MCF 10A (cell line): ENCODE measurements at regions not wholly inside any gene's neighbourhood (a gene's known extent, or its start where the extent isn't known, plus 50 kb on each side); places are given as distances from the start of the nearest gene placed in this dataset.
"Not testable (repeated sequence)": the region's sequence is repeated elsewhere in the genome, so short reads cannot be mapped to it uniquely, and the experiment has no call there.

Experiments used
- BruUV-seq: library from RNA; stranded (reverse); fragments of 400-500 nt; replicated peaks from 2 replicates; lab custom pipeline; 2021; lab: Mats Ljungman, UMichigan
- CTCF ChIA-PET: fragments of 300-600 bp; sonication (Branson Sonifier 250); formaldehyde crosslinking; extraction: SDS; loops from one replicate; lab custom pipeline; 2021; ENCODE audit warnings: antibody characterized with exemption, inconsistent platforms; lab: Yijun Ruan, JAX
- POLR2A ChIA-PET: fragments of 300-600, 350-650 bp; sonication (Branson Sonifier 250); formaldehyde crosslinking; extraction: SDS; loops from one replicate; lab custom pipeline; 2020; ENCODE audit warnings: antibody characterized with exemption, inconsistent platforms; lab: Yijun Ruan, JAX
- DNase-seq: peaks from one replicate; pipeline ENCODE4 v3.0.0-alpha.2; 2018; ENCODE audit not compliant: unreplicated experiment
- H3K27ac Mint-ChIP-seq: one replicate; pipeline ENCODE4 v1.8.0; 2022; ENCODE audit warnings: mild to moderate bottlenecking, low read depth, mixed read lengths; ENCODE audit not compliant: unreplicated experiment
- H3K27me3 Mint-ChIP-seq: one replicate; pipeline ENCODE4 v1.8.0; 2022; ENCODE audit warnings: mixed read lengths; ENCODE audit not compliant: insufficient read depth, unreplicated experiment
- H3K36me3 Mint-ChIP-seq: one replicate; pipeline ENCODE4 v1.8.0; 2022; ENCODE audit warnings: mild to moderate bottlenecking, moderate library complexity, mixed read lengths; ENCODE audit not compliant: insufficient read depth, unreplicated experiment
- H3K4me1 Mint-ChIP-seq: one replicate; pipeline ENCODE4 v1.8.0; 2022; ENCODE audit warnings: mixed read lengths; ENCODE audit not compliant: insufficient read depth, unreplicated experiment
- H3K4me3 Mint-ChIP-seq: one replicate; pipeline ENCODE4 v1.8.0; 2022; ENCODE audit warnings: mild to moderate bottlenecking, moderate library complexity, mixed read lengths; ENCODE audit not compliant: unreplicated experiment
- H3K9me3 Mint-ChIP-seq: one replicate; pipeline ENCODE4 v1.8.0; 2022; ENCODE audit warnings: mixed read lengths; ENCODE audit not compliant: unreplicated experiment
- intact Hi-C: fragments of 100-400 bp; cut with micrococcal nuclease; formaldehyde crosslinking; loops from 2 replicates; pipeline ENCODE4 v1.14.1; 2022
- TF ChIP-seq, protein P1 (sequence below): fragments of 200-600 bp; IDR thresholded peaks from one replicate; pipeline ENCODE4 v1.8.0; 2022; ENCODE audit warnings: antibody characterized with exemption, mild to moderate bottlenecking; ENCODE audit not compliant: unreplicated experiment

DNA sequence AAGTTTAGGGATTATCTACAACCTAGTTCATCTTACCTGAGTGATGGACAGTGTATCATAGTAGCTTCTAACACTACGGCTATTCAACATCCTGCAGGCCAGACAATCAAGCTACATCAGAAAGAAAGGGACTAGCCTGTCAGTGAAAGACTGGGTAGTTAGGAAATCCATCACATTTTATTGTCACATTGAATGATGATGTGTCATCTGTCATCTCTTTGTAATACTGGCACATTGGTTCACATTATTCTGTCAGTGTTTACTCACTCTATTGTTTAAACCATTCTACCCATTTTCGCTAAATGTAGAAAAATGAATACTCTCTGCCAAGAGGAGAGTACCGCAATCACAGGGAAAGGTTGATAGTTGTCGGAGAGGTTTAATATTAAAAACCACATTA is 1155.8 kb downstream of the TUSC7 start:
- ChIA-PET CTCF (no interaction called here), POLR2A (no interaction called here)
- Mint-ChIP-seq H3K4me3 (no peak overlapping the region), H3K36me3 (no peaks in the 10 kb centered on the region), H3K4me1 (peaks cover 10% of the 10 kb centered on the region), H3K9me3 (peaks cover 6% of the 10 kb centered on the region), H3K27ac (no peak overlapping the region), H3K27me3 (peaks cover 3% of the 10 kb centered on the region)
- no TSS peak for BruUV-seq
- DNase-seq: no peak
- intact Hi-C loops: no loop called here
- TF ChIP-seq, protein P1, sequence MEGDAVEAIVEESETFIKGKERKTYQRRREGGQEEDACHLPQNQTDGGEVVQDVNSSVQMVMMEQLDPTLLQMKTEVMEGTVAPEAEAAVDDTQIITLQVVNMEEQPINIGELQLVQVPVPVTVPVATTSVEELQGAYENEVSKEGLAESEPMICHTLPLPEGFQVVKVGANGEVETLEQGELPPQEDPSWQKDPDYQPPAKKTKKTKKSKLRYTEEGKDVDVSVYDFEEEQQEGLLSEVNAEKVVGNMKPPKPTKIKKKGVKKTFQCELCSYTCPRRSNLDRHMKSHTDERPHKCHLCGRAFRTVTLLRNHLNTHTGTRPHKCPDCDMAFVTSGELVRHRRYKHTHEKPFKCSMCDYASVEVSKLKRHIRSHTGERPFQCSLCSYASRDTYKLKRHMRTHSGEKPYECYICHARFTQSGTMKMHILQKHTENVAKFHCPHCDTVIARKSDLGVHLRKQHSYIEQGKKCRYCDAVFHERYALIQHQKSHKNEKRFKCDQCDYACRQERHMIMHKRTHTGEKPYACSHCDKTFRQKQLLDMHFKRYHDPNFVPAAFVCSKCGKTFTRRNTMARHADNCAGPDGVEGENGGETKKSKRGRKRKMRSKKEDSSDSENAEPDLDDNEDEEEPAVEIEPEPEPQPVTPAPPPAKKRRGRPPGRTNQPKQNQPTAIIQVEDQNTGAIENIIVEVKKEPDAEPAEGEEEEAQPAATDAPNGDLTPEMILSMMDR: no peak

DNA sequence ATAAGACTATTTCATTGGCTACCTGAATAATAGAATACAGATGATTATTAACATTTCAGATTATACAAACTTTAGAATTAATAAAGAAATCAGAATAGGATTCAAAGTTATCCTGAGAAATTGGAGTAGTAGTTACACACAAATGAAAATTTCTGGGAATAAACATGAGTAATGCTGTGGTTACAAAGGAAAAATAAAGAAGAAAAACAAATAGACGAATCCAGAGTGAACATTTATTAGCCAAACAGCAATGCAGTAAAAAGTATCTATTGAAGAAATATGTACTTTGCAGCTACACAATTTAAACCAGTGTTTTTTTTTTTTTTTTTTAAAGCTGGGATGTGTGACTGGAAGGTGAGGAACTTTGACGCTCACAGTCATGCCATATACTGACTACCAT is 1159.2 kb downstream of the TUSC7 start:
- Mint-ChIP-seq H3K27me3 (no peaks in the 10 kb centered on the region), H3K9me3 (no peaks in the 10 kb centered on the region), H3K27ac (no peak overlapping the region), H3K36me3 (no peaks in the 10 kb centered on the region), H3K4me1 (peaks cover 16% of the 10 kb centered on the region), H3K4me3 (no peak overlapping the region)
- intact Hi-C loops: no loop called here
- ChIA-PET POLR2A (no interaction called here), CTCF (no interaction called here)
- TF ChIP-seq, protein P1: no peak
- no peak for DNase-seq
- BruUV-seq: no TSS peak

DNA sequence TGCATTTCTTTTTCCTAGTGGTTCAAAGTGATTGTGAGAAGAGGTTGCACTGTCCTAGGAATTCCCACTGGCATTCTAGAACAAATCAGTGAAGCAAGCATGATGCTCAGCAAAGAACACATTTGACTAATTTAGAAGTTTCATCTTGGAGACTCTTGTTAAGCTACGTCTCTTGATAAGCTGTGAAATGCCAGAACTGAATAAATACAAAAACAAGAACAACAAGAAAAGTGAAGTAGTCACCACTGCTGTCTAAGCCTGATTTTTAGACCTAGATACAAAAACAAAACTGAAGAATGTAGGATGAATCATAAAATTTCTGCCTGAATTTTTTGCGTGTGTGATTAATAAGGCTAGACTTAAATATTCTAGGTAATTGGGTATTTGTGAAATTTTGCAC is 1162.4 kb downstream of the TUSC7 start:
- BruUV-seq: no TSS peak
- no peaks in the 10 kb centered on the region for H3K27me3 Mint-ChIP-seq
- H3K27ac Mint-ChIP-seq: no peak overlapping the region
- no peaks in the 10 kb centered on the region for H3K36me3 Mint-ChIP-seq
- TF ChIP-seq, protein P1: no peak
- H3K4me1 Mint-ChIP-seq: peaks cover 17% of the 10 kb centered on the region
- POLR2A ChIA-PET: no interaction called here
- DNase-seq: no peak
- CTCF ChIA-PET: no interaction called here
- H3K4me3 Mint-ChIP-seq: no peak overlapping the region
- H3K9me3 Mint-ChIP-seq: no peaks in the 10 kb centered on the region
- intact Hi-C loops: no loop called here

DNA sequence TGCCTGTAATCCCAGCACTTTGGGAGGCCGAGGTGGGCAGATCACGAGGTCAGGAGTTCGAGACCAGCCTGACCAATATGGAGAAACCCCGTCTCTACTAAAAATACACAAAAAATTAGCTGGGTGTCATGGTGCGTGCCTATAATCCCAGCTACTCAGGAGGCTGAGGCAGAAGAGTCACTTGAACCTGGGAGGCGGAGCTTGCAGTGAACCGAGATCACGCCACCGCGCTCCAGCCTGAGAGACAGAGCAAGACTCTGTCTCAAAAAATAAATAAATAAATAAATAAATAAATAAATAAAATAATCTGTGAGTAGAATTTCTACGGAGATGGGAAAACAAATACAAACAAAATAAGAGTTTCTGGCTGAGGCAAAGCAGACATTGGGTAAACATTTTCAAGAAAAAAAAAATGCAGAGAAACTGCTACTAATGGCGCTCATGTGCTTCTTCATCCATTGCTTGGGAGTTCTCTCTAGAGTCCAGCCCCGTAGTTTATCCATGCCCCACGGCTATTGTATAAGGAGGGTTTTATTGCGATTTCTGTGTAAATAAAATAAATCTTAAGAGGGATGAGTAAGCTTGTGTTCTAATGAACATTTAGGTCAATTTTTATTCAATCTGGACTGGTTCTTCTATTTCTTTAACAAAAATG is 1161.9 kb downstream of the IGSF11 start:
- DNase-seq, H3K9me3 Mint-ChIP-seq, H3K36me3 Mint-ChIP-seq, H3K4me3 Mint-ChIP-seq, intact Hi-C loops, BruUV-seq, H3K27ac Mint-ChIP-seq, H3K27me3 Mint-ChIP-seq: not testable (repeated sequence)
- H3K4me1 Mint-ChIP-seq: peaks cover 17% of the 10 kb centered on the region
- CTCF ChIA-PET: interaction anchor here (0.6 to 0.8 kb wide), 3 partner anchors 40 to 712 kb away, joined by 3 to 5 read pairs (median 3); no protein-coding TSS in a partner anchor
- POLR2A ChIA-PET: interaction anchor here (0.7 to 1.3 kb wide), 4 partner anchors 8 to 26 kb away, joined by 3 to 4 read pairs (median 4); no protein-coding TSS in a partner anchor
